Neural cell (in vitro differentiated cells): ENCODE measurements at regions not wholly inside any gene's neighbourhood (a gene's known extent, or its start where the extent isn't known, plus 50 kb on each side); places are given as distances from the start of the nearest gene placed in this dataset.

Source experiments
- EP300 ChIP-seq: fragments of 450-650 bp; conservative IDR thresholded peaks from 2 replicates; pipeline ENCODE4 v1.6.1; 2014; ENCODE audit warnings: antibody characterized with exemption, mild to moderate bottlenecking, moderate library complexity; ENCODE audit not compliant: poor library complexity, severe bottlenecking
- EZH2 ChIP-seq: fragments of 200-600, 300-800 bp; shearing (Covaris generic), sonication (generic); IDR thresholded peaks from 2 replicates; pipeline ENCODE4 v1.6.1; 2014; ENCODE audit warnings: antibody characterized with exemption, low read length, borderline replicate concordance, mild to moderate bottlenecking; ENCODE audit not compliant: insufficient read depth, poor library complexity, severe bottlenecking
- RAD21 ChIP-seq: fragments of 450-650 bp; conservative IDR thresholded peaks from 2 replicates; pipeline ENCODE4 v1.6.1; 2014; ENCODE audit warnings: antibody characterized with exemption, mild to moderate bottlenecking, moderate library complexity
- SMC3 ChIP-seq: fragments of 450-650 bp; conservative IDR thresholded peaks from 2 replicates; pipeline ENCODE4 v1.6.1; 2014; ENCODE audit warnings: antibody characterized with exemption, mild to moderate bottlenecking, moderate library complexity; ENCODE audit not compliant: poor library complexity
- TAF1 ChIP-seq: IDR thresholded peaks from 2 replicates; pipeline ENCODE4 v1.6.1; 2012; ENCODE audit warnings: low read depth
- TF ChIP-seq, protein P1 (sequence below): fragments of 450-650 bp; IDR thresholded peaks from 2 replicates; pipeline ENCODE4 v1.5.1; 2014; ENCODE audit warnings: antibody characterized with exemption, mild to moderate bottlenecking, moderate library complexity; ENCODE audit not compliant: poor library complexity, severe bottlenecking

DNA sequence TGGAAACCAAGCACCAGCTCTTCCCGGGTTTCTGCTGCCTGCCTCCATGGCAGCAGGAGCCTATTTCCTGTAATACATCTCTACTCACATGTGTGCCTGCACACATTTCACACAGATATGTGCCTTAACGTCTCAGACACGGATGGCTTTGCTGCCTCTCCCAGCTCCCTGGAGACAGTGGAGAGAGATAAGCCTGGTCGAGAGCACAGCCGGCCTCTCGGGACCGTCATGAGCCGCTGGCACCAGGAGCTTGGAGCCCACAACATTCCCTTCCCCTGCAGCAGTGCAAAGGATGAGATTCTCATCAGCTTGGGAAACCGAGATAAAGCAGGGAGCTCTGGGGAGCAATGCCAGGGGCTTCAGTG lies 587.7 kb downstream of the BRD1 start:
- TF ChIP-seq EP300 (no peak), SMC3 (no peak), EZH2 (no peak), TAF1 (no peak), RAD21 (no peak)
- TF ChIP-seq, protein P1, sequence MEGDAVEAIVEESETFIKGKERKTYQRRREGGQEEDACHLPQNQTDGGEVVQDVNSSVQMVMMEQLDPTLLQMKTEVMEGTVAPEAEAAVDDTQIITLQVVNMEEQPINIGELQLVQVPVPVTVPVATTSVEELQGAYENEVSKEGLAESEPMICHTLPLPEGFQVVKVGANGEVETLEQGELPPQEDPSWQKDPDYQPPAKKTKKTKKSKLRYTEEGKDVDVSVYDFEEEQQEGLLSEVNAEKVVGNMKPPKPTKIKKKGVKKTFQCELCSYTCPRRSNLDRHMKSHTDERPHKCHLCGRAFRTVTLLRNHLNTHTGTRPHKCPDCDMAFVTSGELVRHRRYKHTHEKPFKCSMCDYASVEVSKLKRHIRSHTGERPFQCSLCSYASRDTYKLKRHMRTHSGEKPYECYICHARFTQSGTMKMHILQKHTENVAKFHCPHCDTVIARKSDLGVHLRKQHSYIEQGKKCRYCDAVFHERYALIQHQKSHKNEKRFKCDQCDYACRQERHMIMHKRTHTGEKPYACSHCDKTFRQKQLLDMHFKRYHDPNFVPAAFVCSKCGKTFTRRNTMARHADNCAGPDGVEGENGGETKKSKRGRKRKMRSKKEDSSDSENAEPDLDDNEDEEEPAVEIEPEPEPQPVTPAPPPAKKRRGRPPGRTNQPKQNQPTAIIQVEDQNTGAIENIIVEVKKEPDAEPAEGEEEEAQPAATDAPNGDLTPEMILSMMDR: no peak
